OCI-LY3 (cell line): ENCODE measurements at regions not wholly inside any gene's neighbourhood (a gene's known extent, or its start where the extent isn't known, plus 50 kb on each side); places are given as distances from the start of the nearest gene placed in this dataset.

Source experiments
- CTCF ChIP-seq: fragments of 200-600, 300-600 bp; sonication (generic); IDR thresholded peaks from 2 replicates; pipeline ENCODE4 v1.5.1; 2014; ENCODE audit warnings: antibody characterized with exemption, low read length, low read depth
- EZH2phosphoT487 ChIP-seq: fragments of 200-600 bp; shearing (Covaris generic); IDR thresholded peaks from 2 replicates; pipeline ENCODE4 v1.6.1; 2018; ENCODE audit warnings: antibody characterized with exemption, mixed run types, low read depth

- TF ChIP-seq CTCF (no peak), EZH2phosphoT487 (no peak)
Observed at GRCh38 chr2:105974812-105975211, 219.3 kb downstream of the UXS1 start.
